ENCODE measurements at regions not wholly inside any gene's neighbourhood (a gene's known extent, or its start where the extent isn't known, plus 50 kb on each side); places are given as distances from the start of the nearest gene placed in this dataset.

DNA sequence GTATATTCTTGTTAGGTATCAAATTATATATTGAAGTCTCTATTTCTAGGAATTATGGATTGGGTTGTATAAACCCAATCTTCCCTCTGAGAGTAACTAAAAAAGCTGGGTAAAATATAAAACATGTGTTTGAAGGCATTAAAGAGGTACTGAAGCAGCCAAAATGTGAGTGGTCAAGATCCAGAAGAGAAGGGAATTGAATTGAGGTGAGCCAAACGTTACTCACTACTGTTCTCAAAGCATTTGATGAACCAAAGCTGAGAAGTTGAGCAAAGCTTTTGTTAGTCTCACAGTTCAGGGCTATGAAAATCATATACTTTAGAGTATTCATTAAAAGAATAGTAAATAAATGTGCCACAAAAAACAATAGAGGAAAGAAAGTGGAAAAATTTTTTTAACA lies 365.8 kb downstream of the BCKDHB start:
- TF ChIP-seq, protein P1, sequence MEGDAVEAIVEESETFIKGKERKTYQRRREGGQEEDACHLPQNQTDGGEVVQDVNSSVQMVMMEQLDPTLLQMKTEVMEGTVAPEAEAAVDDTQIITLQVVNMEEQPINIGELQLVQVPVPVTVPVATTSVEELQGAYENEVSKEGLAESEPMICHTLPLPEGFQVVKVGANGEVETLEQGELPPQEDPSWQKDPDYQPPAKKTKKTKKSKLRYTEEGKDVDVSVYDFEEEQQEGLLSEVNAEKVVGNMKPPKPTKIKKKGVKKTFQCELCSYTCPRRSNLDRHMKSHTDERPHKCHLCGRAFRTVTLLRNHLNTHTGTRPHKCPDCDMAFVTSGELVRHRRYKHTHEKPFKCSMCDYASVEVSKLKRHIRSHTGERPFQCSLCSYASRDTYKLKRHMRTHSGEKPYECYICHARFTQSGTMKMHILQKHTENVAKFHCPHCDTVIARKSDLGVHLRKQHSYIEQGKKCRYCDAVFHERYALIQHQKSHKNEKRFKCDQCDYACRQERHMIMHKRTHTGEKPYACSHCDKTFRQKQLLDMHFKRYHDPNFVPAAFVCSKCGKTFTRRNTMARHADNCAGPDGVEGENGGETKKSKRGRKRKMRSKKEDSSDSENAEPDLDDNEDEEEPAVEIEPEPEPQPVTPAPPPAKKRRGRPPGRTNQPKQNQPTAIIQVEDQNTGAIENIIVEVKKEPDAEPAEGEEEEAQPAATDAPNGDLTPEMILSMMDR (IDR thresholded peaks at IDR 0.05; ENCODE audit: low read depth, low read length, poor library complexity, severe bottlenecking) = no peak
- TF ChIP-seq EZH2phosphoT487 (IDR thresholded peaks at IDR 0.05; ENCODE audit: borderline replicate concordance, low read length) = no peak

Measured in DOHH2 (cell line).